H9 (cell line): ENCODE measurements at regions not wholly inside any gene's neighbourhood (a gene's known extent, or its start where the extent isn't known, plus 50 kb on each side); places are given as distances from the start of the nearest gene placed in this dataset.
"Not testable (repeated sequence)": the region's sequence is repeated elsewhere in the genome, so short reads cannot be mapped to it uniquely, and the experiment has no call there.

Experiments
- DNase-seq: peaks from one replicate; pipeline ENCODE4 v3.0.0-alpha.2; 2017
- H2AFZ ChIP-seq: one replicate; pipeline ENCODE4 v1.6.1; 2013; ENCODE audit warnings: mild to moderate bottlenecking, low read length, control low read depth, moderate library complexity
- H2AK5ac ChIP-seq: 2 replicates; pipeline ENCODE4 v1.6.1; 2013; ENCODE audit warnings: low read length, control low read depth, mixed read lengths; ENCODE audit not compliant: insufficient read length
- H2BK120ac ChIP-seq: one replicate; pipeline ENCODE4 v1.6.1; 2013; ENCODE audit warnings: low read depth, mild to moderate bottlenecking, low read length, control low read depth, inconsistent platforms; ENCODE audit not compliant: poor library complexity, severe bottlenecking
- H2BK12ac ChIP-seq: 2 replicates; pipeline ENCODE4 v1.6.1; 2013; ENCODE audit warnings: low read length, control low read depth, mixed read lengths, low read depth; ENCODE audit not compliant: insufficient read length
- H2BK15ac ChIP-seq: 2 replicates; pipeline ENCODE4 v1.6.1; 2013; ENCODE audit warnings: low read depth, low read length, control low read depth
- H2BK20ac ChIP-seq: one replicate; pipeline ENCODE4 v1.6.1; 2013; ENCODE audit warnings: low read depth, mild to moderate bottlenecking, low read length, control low read depth, inconsistent platforms; ENCODE audit not compliant: poor library complexity, severe bottlenecking
- H2BK5ac ChIP-seq: 2 replicates; pipeline ENCODE4 v1.6.1; 2013; ENCODE audit warnings: low read length, control low read depth, mixed read lengths; ENCODE audit not compliant: insufficient read length
- H3K14ac ChIP-seq: 2 replicates; pipeline ENCODE4 v1.6.1; 2013; ENCODE audit warnings: low read length, control low read depth; ENCODE audit not compliant: insufficient read depth
- H3K18ac ChIP-seq: 2 replicates; pipeline ENCODE4 v1.6.1; 2013; ENCODE audit warnings: low read depth, mild to moderate bottlenecking, mixed read lengths, low read length, control low read depth; ENCODE audit not compliant: insufficient read length
- H3K23ac ChIP-seq: 2 replicates; pipeline ENCODE4 v1.6.1; 2013; ENCODE audit warnings: low read length, control low read depth, mixed read lengths, low read depth; ENCODE audit not compliant: insufficient read length
- H3K23me2 ChIP-seq: 2 replicates; pipeline ENCODE4 v1.6.1; 2013; ENCODE audit warnings: low read depth, mild to moderate bottlenecking, mixed read lengths, low read length, control low read depth; ENCODE audit not compliant: insufficient read length, poor library complexity, severe bottlenecking
- H3K27ac ChIP-seq: 2 replicates; pipeline ENCODE4 v1.5.1; 2013; ENCODE audit warnings: low read length, control low read depth, mixed read lengths, low read depth; ENCODE audit not compliant: insufficient read length
- H3K27me3 ChIP-seq: 2 replicates; pipeline ENCODE4 v1.6.1; 2013; ENCODE audit warnings: low read length, control low read depth, inconsistent platforms; ENCODE audit not compliant: insufficient read depth
- H3K4ac ChIP-seq: 2 replicates; pipeline ENCODE4 v1.6.1; 2013; ENCODE audit warnings: low read depth, mild to moderate bottlenecking, control low read depth, inconsistent platforms, low read length, moderate library complexity
- H3K4me1 ChIP-seq: 2 replicates; pipeline ENCODE4 v1.6.1; 2013; ENCODE audit warnings: low read length, control low read depth, inconsistent platforms; ENCODE audit not compliant: insufficient read depth
- H3K4me2 ChIP-seq: 2 replicates; pipeline ENCODE4 v1.6.1; 2013; ENCODE audit warnings: low read length, control low read depth, mixed read lengths; ENCODE audit not compliant: insufficient read length, insufficient read depth
- H3K56ac ChIP-seq: 2 replicates; pipeline ENCODE4 v1.6.1; 2013; ENCODE audit warnings: low read depth, mild to moderate bottlenecking, mixed read lengths, low read length, control low read depth; ENCODE audit not compliant: insufficient read length
- H3K79me1 ChIP-seq: 2 replicates; pipeline ENCODE4 v1.6.1; 2013; ENCODE audit warnings: low read depth, mild to moderate bottlenecking, moderate library complexity, low read length, control low read depth, inconsistent platforms; ENCODE audit not compliant: insufficient read depth, poor library complexity, severe bottlenecking
- H3K79me2 ChIP-seq: 2 replicates; pipeline ENCODE4 v1.6.1; 2013; ENCODE audit warnings: low read length, control low read depth, inconsistent platforms; ENCODE audit not compliant: insufficient read depth
- H3K9ac ChIP-seq: 2 replicates; pipeline ENCODE4 v1.6.1; 2013; ENCODE audit warnings: low read length, control low read depth, mixed read lengths; ENCODE audit not compliant: insufficient read length; ENCODE audit errors: extremely low read depth
- H3K9me3 ChIP-seq: one replicate; pipeline ENCODE4 v1.6.1; 2013; ENCODE audit warnings: low read depth, low read length, inconsistent platforms; ENCODE audit not compliant: control insufficient read depth
- H3T11ph ChIP-seq: one replicate; pipeline ENCODE4 v1.6.1; 2013; ENCODE audit warnings: mild to moderate bottlenecking, low read length, control low read depth, inconsistent platforms
- H4K20me1 ChIP-seq: one replicate; pipeline ENCODE4 v1.6.1; 2013; ENCODE audit not compliant: control insufficient read depth, insufficient read length, insufficient read depth
- H4K5ac ChIP-seq: 2 replicates; pipeline ENCODE4 v1.6.1; 2013; ENCODE audit warnings: low read depth, mild to moderate bottlenecking, mixed read lengths, low read length, control low read depth; ENCODE audit not compliant: insufficient read length
- H4K8ac ChIP-seq: replicated peaks from 2 replicates; pipeline ENCODE4 v1.6.1; 2013; ENCODE audit warnings: low read length, control low read depth, mixed read lengths, low read depth; ENCODE audit not compliant: insufficient read length
- H4K91ac ChIP-seq: 2 replicates; pipeline ENCODE4 v1.6.1; 2013; ENCODE audit warnings: low read depth, mild to moderate bottlenecking, moderate library complexity, mixed read lengths, low read length, control low read depth; ENCODE audit not compliant: insufficient read length
- H3K27ac Mint-ChIP-seq, 3 experiments: 2 replicates in 2 of 3; 3 replicates in 1 of 3; pipeline ENCODE4 v1.8.0; 2020 to 2021; ENCODE audit warnings: mixed read lengths in 3 of 3, mild to moderate bottlenecking in 1 of 3, moderate library complexity in 1 of 3
- H3K27me3 Mint-ChIP-seq: 2 replicates; pipeline ENCODE4 v1.8.0; 2021; ENCODE audit warnings: low read depth, mild to moderate bottlenecking, moderate library complexity, mixed read lengths
- H3K36me3 Mint-ChIP-seq, 3 experiments: 2 replicates in 2 of 3; 3 replicates in 1 of 3; pipeline ENCODE4 v1.8.0; 2020 to 2021; ENCODE audit warnings: low read depth in 3 of 3, mixed read lengths in 3 of 3; ENCODE audit not compliant: insufficient read depth in 1 of 3
- H3K4me1 Mint-ChIP-seq, 2 experiments: 2 replicates each; pipeline ENCODE4 v1.8.0; 2020; ENCODE audit warnings: mixed read lengths in 2 of 2
- H3K4me3 Mint-ChIP-seq, 2 experiments: 2 replicates in 1 of 2; 3 replicates in 1 of 2; pipeline ENCODE4 v1.8.0; 2020 to 2021; ENCODE audit warnings: mild to moderate bottlenecking in 2 of 2, mixed read lengths in 2 of 2, moderate library complexity in 1 of 2
- H3K9me3 Mint-ChIP-seq, 2 experiments: 2 replicates in 1 of 2; 3 replicates in 1 of 2; pipeline ENCODE4 v1.8.0; 2020; ENCODE audit warnings: mild to moderate bottlenecking in 2 of 2, mixed read lengths in 2 of 2, moderate library complexity in 1 of 2
- CTCF ChIP-seq: fragments of 200-600 bp; sonication (generic); conservative IDR thresholded peaks from 3 replicates; pipeline ENCODE4 v1.8.0; 2021; ENCODE audit warnings: antibody characterized with exemption, mild to moderate bottlenecking
- WGBS: extraction: QIAGEN DNeasy Blood & Tissue Kit; methylation state at CpG from one replicate; pipeline ENCODE4 v1.1.7; 2013; ENCODE audit warnings: missing lambda C conversion rate, low lambda C conversion rate, mixed read lengths; ENCODE audit not compliant: insufficient read length; ENCODE audit errors: extremely low coverage; 5-methylcytosine and 5-hydroxymethylcytosine counted together

GRCh38 chr7:109462171-109462570 lies 892.5 kb downstream of the DNAJB9 start:
- H3K14ac ChIP-seq = no peak overlapping the region
- H3T11ph ChIP-seq = no peak overlapping the region
- H3K18ac ChIP-seq = no peak overlapping the region
- no peak overlapping the region for H2BK15ac ChIP-seq
- no peak overlapping the region for H4K8ac ChIP-seq
- DNase-seq = no peak
- H3K79me1 ChIP-seq = no peaks in the 10 kb centered on the region
- Mint-ChIP-seq H3K36me3 (peaks cover 0 to 4% (median 0%) of the 10 kb centered on the region in 3 experiments; a peak in 3 of 7 replicates), H3K4me3 (no peak overlapping the region), H3K27me3 (no peaks in the 10 kb centered on the region), H3K9me3 (0 out of 5 replicates have a peak, but pooled peaks cover 0 to 2% of the 10 kb centered on the region in 2 experiments), H3K4me1 (no peaks in the 10 kb centered on the region), H3K27ac (no peak overlapping the region)
- H3K4me1 ChIP-seq = no peaks in the 10 kb centered on the region
- no peak overlapping the region for H2AFZ ChIP-seq
- H3K4ac ChIP-seq = no peak overlapping the region
- H2BK120ac ChIP-seq = no peak overlapping the region
- no peak overlapping the region for H2AK5ac ChIP-seq
- H2BK12ac ChIP-seq = no peak overlapping the region
- H4K91ac ChIP-seq = no peak overlapping the region
- no peak overlapping the region for H3K4me2 ChIP-seq
- H3K23me2 ChIP-seq = no peaks in the 10 kb centered on the region
- H2BK5ac ChIP-seq = no peak overlapping the region
- no peaks in the 10 kb centered on the region for H3K79me2 ChIP-seq
- no peak overlapping the region for H3K9ac ChIP-seq
- H3K27me3 ChIP-seq = no peaks in the 10 kb centered on the region
- H3K9me3 ChIP-seq = no peaks in the 10 kb centered on the region
- H3K27ac ChIP-seq = no peak overlapping the region
- no peak overlapping the region for H4K5ac ChIP-seq
- WGBS = no CpG with 5 or more reads among the region's 3 CpGs
- H3K23ac ChIP-seq = no peak overlapping the region
- no peak for TF ChIP-seq CTCF
- H4K20me1 ChIP-seq = no peaks in the 10 kb centered on the region
- H3K56ac ChIP-seq = no peak overlapping the region
- no peak overlapping the region for H2BK20ac ChIP-seq

- H4K8ac ChIP-seq, H2AFZ ChIP-seq, H3K4ac ChIP-seq, H3K9me3 ChIP-seq, H3K27ac ChIP-seq, H4K91ac ChIP-seq, H3K14ac ChIP-seq, H2BK15ac ChIP-seq, H3K79me2 ChIP-seq, H3K4me1 ChIP-seq, H3K27me3 ChIP-seq, H3K27ac Mint-ChIP-seq, H4K20me1 ChIP-seq, H2AK5ac ChIP-seq, H2BK5ac ChIP-seq, H3K79me1 ChIP-seq, H3K23ac ChIP-seq, H3K4me2 ChIP-seq, H3K4me1 Mint-ChIP-seq, H4K5ac ChIP-seq, H3K4me3 Mint-ChIP-seq, H3T11ph ChIP-seq, H3K9me3 Mint-ChIP-seq, H3K56ac ChIP-seq, H2BK12ac ChIP-seq, H3K36me3 Mint-ChIP-seq, H2BK120ac ChIP-seq, H3K27me3 Mint-ChIP-seq, H3K23me2 ChIP-seq, H3K18ac ChIP-seq, DNase-seq, H2BK20ac ChIP-seq, H3K9ac ChIP-seq: not testable (repeated sequence)
- WGBS = no CpG with 5 or more reads among the region's 4 CpGs
Measured at GRCh38 chr7:109467729-109468128, 898.1 kb downstream of the DNAJB9 start.
